ENCODE measurements at regions not wholly inside any gene's neighbourhood (a gene's known extent, or its start where the extent isn't known, plus 50 kb on each side); places are given as distances from the start of the nearest gene placed in this dataset.

DNA sequence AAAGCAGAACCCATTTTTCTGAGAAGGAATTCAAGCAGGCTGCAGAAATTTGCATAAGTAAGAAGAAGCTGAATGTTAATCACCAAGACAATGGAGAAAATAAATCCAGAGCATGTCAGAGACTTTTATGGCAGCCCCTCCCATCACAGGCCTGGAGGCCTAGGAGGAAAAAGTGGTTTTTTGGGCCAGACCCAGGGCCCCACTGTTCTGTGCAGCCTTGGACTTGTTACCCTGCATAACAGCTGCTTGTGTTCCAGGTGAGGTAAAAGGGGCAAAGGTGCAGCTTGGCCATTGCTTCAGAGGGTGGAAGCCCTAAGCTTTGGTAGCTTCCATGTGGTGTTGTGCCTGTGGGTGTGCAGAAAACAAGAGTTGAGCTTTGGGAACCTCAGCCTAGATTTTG is 1516.2 kb upstream of the PCDH10 start:
- Histone ChIP-seq H4K5ac (ENCODE audit: low read depth, low read length) (no peak overlapping the region), H3K9me1 (ENCODE audit: insufficient read depth, low read length) (no peaks in the 10 kb centered on the region), H2BK20ac (ENCODE audit: low read depth, low read length) (no peak overlapping the region), H3K56ac (ENCODE audit: extremely low read depth, insufficient read depth, low read length) (no peak overlapping the region), H3K9ac (ENCODE audit: low read depth, low read length) (no peak overlapping the region), H3K23ac (ENCODE audit: low read depth, low read length) (no peak overlapping the region), H2BK120ac (ENCODE audit: low read depth, low read length) (no peak overlapping the region), H4K91ac (ENCODE audit: insufficient read depth, low read depth, low read length) (no peak overlapping the region), H3K14ac (replicated peaks; ENCODE audit: low read depth, low read length) (no peak overlapping the region), H3K4ac (ENCODE audit: low read depth, low read length) (no peak overlapping the region), H3K27ac (ENCODE audit: insufficient read depth, low read length) (no peak overlapping the region), H3K27me3 (ENCODE audit: control insufficient read depth, insufficient read depth, low read length) (no peaks in the 10 kb centered on the region), H2AK5ac (ENCODE audit: low read depth, low read length) (no peak overlapping the region), H2AK9ac (replicated peaks; ENCODE audit: low read depth, low read length, poor library complexity) (no peak overlapping the region), H2BK15ac (ENCODE audit: low read depth, low read length) (no peak overlapping the region), H4K8ac (ENCODE audit: low read depth in 2 of 2, low read length in 2 of 2) (no peak overlapping the region), H3K4me3 (ENCODE audit: insufficient read depth, low read depth, low read length) (no peak overlapping the region), H3K36me3 (ENCODE audit: control insufficient read depth, insufficient read depth, low read length) (no peaks in the 10 kb centered on the region), H2BK5ac (ENCODE audit: low read depth, low read length, poor library complexity, severe bottlenecking) (no peak overlapping the region), H3K4me2 (ENCODE audit: low read depth, low read length) (no peak overlapping the region), H3K9me3 (ENCODE audit: control insufficient read depth, insufficient read depth, low read length) (peaks cover 9% of the 10 kb centered on the region), H4K20me1 (ENCODE audit: insufficient read depth, low read length) (no peaks in the 10 kb centered on the region), H3K4me1 (ENCODE audit: control insufficient read depth, insufficient read depth, low read length) (no peaks in the 10 kb centered on the region), H2AFZ (replicated peaks; ENCODE audit: low read length, poor library complexity) (no peak overlapping the region), H3K79me1 (ENCODE audit: low read depth in 1 of 2, low read length in 2 of 2) (no peaks in the 10 kb centered on the region), H3K18ac (ENCODE audit: low read depth, low read length) (no peak overlapping the region)
- TF ChIP-seq NFE2L2 (IDR thresholded peaks at IDR 0.05; ENCODE audit: low read depth, low read length) (no peak), MXI1 (IDR thresholded peaks at IDR 0.05; ENCODE audit: borderline replicate concordance, low read depth, low read length) (no peak), FOS (IDR thresholded peaks at IDR 0.05; ENCODE audit: low read depth, low read length) (no peak), CEBPB (IDR thresholded peaks at IDR 0.05; ENCODE audit: low read depth, low read length) (no peak), POLR2A (IDR thresholded peaks at IDR 0.05; ENCODE audit: low read depth, low read length) (no peak), CHD1 (IDR thresholded peaks at IDR 0.05; ENCODE audit: low read depth, low read length) (no peak), SMC3 (IDR thresholded peaks at IDR 0.05; ENCODE audit: low read depth, low read length) (no peak), RCOR1 (IDR thresholded peaks at IDR 0.05; ENCODE audit: insufficient replicate concordance, low read length) (no peak), MAZ (IDR thresholded peaks at IDR 0.05; ENCODE audit: borderline replicate concordance, low read depth, low read length) (no peak), RAD21 (IDR thresholded peaks at IDR 0.05; ENCODE audit: low read length) (no peak), CTCF (conservative IDR thresholded peaks at IDR 0.05; ENCODE audit: low read depth, low read length) (no peak), BHLHE40 (IDR thresholded peaks at IDR 0.05; ENCODE audit: low read depth, low read length) (no peak), MAFK (IDR thresholded peaks at IDR 0.05; ENCODE audit: low read depth, low read length) (no peak), RFX5 (IDR thresholded peaks at IDR 0.05; ENCODE audit: low read depth, low read length) (no peak)
- TF ChIP-seq, protein P1, sequence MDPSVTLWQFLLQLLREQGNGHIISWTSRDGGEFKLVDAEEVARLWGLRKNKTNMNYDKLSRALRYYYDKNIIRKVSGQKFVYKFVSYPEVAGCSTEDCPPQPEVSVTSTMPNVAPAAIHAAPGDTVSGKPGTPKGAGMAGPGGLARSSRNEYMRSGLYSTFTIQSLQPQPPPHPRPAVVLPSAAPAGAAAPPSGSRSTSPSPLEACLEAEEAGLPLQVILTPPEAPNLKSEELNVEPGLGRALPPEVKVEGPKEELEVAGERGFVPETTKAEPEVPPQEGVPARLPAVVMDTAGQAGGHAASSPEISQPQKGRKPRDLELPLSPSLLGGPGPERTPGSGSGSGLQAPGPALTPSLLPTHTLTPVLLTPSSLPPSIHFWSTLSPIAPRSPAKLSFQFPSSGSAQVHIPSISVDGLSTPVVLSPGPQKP (IDR thresholded peaks at IDR 0.05; ENCODE audit: borderline replicate concordance, low read depth, low read length): no peak
- TF ChIP-seq, protein P2, sequence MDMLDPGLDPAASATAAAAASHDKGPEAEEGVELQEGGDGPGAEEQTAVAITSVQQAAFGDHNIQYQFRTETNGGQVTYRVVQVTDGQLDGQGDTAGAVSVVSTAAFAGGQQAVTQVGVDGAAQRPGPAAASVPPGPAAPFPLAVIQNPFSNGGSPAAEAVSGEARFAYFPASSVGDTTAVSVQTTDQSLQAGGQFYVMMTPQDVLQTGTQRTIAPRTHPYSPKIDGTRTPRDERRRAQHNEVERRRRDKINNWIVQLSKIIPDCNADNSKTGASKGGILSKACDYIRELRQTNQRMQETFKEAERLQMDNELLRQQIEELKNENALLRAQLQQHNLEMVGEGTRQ (IDR thresholded peaks at IDR 0.05; ENCODE audit: low read depth, low read length): no peak
- in situ Hi-C loops (cut with MboI; ENCODE audit: low sequenced_read_pairs): no loop called here
- dilution Hi-C loops (cut with HindIII; ENCODE audit: low sequenced_read_pairs, unreplicated experiment): no loop called here
- ChIA-PET POLR2A (ENCODE audit: unreplicated experiment) (no interaction called here), CTCF (no interaction called here)
- no TSS peak for BruUV-seq (replicated peaks)
- DNase-seq (no peak), ATAC-seq (ENCODE audit: low read depth) (no peak)
- intact Hi-C loops (cut with micrococcal nuclease): loop anchor here (5.0 kb wide), 1 partner anchor 641 kb away; no protein-coding TSS in a partner anchor

All from IMR-90 (cell line).